NCI-H345 (cell line): ENCODE measurements at regions not wholly inside any gene's neighbourhood (a gene's known extent, or its start where the extent isn't known, plus 50 kb on each side); places are given as distances from the start of the nearest gene placed in this dataset.

Experiments
- DNase-seq: peaks from one replicate; lab custom pipeline; 2025; lab: John Stamatoyannopoulos, UW

DNA sequence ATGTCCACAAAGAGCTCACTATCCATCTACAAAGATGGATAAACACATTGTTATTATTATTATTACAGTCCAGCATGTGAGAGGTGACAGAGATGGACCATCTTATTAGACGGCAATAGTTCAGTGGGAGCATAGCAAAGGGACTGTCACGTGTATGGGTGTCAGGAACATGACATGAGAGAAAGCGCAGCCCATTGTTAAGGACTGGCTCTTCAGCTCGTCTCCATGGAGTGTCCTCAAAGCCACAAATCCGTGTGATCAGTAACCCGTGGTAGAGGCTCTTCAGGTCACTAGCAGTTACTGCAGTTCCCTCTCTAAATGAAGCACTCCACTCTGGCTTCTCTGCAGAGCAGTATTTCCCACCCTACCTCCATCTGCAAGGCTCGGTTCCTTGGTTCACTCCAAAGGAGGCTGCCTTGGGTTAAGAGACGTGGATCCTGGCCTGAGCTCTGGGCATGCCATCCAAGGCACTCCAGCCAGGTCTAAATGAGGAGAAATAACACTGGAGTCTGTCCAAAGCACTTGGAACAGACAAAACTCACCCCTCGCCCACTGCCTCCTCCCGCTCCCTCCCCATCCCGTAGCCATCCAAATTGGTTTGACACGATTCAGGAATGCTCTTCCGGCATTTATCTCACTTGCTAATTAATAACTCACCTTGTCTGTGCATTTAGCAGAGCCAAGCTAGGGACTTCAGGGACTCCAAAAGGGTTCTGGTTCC lies 122.3 kb upstream of the WWC1 start:
- no peak for DNase-seq

DNA sequence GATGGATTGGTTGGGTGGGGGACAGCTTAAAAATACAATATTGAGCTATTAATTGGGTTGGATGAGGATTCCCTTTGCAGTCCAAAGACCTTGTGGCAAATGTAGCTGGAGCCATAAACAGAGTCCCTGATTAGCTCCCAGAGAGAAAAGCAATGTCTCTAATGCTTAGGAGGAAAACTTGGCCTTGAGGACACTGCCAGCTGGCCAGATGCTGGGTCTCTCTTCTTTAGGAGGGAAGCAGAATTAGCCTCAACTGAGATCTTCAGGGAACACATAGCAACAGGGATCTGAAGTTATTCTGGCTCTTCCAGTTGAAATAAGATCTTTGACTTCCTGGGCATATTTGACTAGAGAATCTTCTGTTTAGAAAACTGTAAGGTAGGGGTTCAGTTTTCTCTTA lies 121.7 kb upstream of the WWC1 start:
- no peak for DNase-seq

DNA sequence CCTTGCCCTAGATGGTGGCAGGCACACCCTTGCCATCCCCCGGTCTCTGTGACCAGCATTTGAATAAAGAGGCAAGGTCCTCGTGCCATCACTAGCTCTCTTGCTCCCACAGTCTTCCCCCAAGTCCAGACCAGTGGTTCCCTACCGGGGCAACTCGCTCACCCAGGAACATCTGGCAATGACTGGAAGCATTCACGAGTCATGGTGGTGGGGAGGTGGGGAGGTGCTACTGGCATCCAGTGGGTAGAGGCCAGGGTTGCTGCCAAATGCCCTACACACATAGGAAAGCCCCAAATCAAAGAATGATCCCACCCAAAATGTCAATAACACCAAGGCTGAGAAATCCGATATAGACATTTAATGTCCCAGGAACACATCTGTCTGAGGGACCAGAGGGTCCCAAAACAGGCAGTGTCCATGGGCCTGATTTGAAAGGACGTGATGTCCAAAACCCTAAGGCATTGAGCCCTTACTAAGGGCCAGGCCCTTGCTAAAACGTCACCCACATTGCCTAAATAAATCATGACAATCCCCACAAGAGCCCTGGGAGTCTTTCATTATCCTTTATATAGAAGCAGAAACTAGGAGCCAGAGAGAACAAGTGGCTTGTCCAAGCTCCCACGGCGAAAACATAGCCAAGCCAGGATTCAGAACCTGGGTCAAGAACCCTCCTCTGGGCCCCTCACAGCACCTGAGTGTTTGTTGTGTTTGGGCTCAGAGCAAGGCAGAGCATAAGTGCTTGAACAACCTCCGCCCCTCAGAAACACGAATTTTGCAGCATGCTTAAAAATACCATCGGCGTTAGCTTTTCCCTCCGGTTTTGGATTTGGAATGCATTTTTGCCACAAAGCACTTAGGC lies 119.3 kb upstream of the WWC1 start:
- no peak for DNase-seq

DNA sequence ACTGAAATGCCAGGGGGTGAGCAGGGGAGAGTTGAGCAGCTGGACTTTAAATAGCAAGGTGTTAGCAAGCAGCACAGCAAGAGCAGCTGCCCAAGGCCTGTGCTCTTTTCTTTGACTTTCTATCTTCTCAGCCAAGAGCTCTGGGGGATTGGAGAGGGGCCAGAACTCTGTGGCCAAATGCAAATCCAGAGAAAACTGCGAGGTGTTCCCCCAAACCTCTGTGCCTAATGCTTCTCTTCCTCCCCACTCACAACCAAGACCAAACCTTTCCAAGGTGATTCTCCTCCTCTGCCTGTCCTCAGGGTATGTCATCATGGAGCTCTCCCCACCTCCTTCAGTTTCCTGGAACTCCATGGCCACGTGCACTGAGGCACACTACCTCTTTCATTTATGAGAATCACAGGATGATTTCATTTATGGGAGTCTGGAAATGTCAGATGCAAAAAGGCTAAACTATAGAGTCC lies 118.7 kb upstream of the WWC1 start:
- DNase-seq = no peak

DNA sequence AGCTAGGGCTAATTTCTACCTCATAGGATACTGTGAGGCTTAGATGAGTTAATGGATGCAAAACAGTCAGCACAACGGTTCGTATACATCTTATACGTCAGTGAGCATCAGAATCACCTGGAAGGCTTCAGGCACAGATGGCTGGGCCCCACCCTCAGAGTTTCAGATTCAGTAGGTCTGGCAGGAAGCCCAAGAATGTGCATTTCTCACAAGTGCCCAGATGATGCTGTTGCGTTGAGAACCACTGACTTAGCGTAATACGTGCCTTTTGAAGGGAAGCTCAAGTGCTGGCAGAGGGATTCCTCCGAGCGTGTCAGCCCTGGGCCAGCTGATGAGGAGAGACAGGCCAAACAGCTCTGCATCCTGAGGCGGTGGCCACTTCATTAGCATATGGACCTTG lies 117.1 kb upstream of the WWC1 start:
- DNase-seq = no peak

DNA sequence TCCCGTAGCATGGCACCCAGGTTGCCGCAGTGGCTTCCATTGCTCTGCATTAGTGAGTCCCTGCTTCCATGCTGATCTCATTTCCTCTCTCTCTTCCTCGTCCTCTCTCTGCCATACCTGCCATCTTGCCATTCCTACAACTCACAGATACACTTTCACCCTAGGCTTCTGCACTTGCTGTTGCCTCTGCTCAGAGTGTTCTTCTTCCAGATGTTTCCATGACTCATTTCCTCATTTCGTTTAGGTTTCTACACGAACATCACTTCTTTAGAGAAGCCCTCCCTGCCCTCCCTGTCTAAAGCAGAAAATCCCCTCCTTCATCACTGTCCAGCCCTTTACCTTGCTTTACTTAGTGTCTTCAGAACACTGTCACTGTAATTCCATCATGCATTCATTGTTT lies 115.2 kb upstream of the WWC1 start:
- DNase-seq = no peak

DNA sequence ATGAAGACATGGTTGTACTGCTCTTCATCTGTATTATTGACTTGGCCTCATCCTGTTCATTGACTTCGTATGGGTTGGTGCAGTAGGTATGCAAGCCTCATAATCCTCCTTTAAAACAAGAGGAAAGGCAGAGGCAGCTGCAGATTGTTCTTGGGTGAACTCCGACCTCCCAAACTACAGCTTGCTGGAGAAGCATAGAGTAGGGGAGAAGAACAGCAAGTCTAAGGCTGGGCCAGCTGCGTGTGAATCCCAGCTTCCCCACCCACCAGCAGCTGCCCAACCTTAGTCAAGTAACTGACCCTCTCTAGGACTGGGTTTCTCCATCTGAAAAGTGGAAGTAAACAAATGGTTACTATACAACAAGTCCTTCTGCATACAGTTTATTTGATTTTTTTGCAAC lies 114.5 kb upstream of the WWC1 start:
- DNase-seq = no peak

DNA sequence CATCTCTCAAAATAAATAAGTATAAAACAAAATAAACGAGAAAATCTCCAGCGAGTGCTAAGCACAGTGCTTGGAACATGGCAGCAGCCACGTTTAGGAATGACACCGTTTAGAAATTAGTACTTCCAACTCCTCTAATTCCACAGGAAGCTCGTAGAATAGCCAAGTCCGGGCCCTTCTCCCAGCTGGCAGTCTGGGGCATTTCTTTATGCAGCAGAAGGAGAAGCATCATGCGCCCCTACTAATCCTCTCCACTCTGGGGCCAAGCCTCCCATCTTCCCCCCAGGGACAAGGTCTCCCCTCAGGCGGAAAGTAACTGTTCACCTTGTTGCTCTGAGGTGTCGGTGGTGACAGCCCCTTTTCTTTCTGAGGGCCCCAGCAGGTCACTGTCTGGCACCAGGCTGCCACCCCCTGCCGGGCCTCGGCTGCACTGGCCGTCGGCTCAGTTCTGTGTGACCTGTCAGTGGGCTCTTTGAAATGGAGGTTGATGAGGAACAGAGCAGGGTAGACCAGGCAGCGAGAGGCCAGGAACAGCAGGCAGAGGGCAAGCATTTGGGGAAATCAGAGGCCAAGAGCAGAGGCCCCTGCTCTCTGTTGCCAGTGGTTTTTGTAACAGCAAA lies 113.5 kb upstream of the WWC1 start:
- DNase-seq = no peak

DNA sequence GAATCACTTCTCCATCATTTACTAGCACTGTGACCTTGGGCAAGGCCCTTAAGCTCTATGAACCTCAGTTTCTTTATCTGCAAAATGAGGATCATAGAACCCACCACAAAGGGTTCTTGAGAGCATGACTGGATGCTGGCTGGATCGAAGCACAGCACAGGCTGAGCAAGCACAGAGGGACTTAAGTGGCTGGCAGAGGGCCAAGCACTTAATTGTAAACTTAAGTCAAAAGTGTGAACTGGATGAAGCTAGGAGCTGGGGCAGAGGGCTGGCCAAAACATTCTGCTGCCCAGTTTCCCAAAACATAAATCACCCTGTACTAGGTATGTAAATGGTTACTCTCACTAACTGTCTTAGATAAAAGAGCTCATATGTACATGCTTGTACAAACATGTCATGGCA lies 112.3 kb upstream of the WWC1 start:
- DNase-seq = no peak

DNA sequence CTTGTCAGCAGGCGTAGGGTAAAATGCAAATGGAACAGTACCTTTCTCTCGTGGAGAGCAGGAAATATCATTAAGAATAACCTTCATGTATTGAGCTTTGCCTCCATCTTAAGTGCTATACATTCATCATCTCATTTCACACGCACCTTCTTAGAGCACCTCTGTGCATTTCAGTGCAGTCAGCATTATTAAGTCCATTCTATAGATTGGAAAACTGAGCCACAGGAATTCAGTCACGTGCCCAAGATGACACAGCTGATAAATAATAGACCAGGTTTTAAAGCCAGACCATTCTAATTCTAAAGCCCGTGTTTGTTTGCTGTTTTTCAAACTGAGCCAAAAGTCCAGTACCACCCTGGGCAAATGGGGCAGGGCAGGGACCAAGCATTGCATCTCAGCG lies 109.2 kb upstream of the WWC1 start:
- DNase-seq = no peak

DNA sequence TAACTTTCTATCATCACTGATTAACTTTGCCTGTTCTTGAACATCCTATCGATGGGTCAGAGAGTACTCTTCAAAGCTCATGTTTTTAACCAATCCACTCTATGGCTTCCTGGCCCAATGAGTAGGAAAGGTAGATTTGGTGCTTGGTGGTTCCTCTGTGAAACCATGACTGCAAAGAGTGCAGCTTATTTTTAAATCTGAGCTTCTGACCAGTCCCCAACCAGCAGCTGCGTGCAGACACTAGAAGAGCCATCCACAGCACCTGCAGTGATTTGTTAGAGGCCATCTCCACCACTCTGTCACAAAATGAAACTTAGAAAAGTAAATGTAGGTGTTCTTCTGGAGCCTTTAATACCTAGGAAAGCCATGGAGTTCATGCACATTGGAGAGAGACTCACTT lies 107.3 kb upstream of the WWC1 start:
- no peak for DNase-seq

DNA sequence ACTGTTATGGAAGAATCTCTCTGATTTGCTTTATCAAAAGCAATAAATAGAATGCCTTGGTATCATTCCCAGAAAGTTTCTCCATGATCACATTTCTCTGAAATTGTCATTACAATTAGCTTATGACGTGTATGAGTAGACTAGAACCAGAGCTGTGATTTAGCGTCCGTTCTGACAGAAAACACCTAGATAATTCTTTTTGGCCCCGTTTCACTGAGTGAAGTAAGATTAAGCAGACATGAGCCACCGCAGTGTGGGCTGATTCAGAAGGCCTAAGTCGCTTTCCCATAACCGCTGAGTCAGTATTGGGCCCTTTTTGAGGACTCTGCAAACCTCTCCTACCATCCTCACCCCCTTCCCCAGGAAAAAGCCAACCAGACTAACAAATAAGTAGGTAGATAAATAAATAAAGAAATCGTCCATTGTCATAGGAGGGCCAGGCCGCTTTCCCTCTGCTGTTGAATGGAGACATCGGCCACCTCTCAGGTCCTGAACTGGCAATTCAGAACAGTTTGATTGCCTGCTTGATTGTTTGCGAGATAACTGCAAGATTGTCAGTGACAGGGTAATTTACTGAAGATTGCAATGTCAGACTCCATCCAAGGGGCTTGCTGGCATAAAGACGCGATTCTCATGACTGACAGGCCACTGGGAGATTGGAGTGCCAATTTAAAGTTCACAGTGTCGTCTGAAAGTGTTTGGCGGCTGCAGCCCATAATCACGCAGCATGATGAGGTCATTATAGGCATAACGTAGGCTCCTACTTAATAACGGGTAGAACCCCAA lies 105.0 kb upstream of the WWC1 start:
- DNase-seq = no peak

DNA sequence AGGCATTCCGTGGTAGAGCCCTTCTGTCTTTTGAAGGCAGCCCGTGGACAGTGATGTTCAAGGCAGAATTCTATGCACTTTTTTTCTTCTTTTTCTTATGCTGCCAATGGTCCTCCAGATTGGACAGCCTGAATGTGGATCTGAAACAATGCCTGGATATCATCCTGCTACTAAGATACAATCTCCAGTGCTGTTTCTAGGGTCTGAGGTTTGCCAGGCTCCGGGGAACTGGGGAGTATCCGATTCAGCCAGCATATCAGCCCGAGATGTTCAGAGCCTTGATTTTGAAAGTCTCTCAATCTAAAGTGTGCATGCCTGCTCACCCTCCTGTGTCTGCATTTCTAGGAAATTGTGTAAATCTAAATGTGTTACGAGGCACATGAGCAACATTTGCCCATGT lies 103.8 kb upstream of the WWC1 start:
- DNase-seq = no peak

DNA sequence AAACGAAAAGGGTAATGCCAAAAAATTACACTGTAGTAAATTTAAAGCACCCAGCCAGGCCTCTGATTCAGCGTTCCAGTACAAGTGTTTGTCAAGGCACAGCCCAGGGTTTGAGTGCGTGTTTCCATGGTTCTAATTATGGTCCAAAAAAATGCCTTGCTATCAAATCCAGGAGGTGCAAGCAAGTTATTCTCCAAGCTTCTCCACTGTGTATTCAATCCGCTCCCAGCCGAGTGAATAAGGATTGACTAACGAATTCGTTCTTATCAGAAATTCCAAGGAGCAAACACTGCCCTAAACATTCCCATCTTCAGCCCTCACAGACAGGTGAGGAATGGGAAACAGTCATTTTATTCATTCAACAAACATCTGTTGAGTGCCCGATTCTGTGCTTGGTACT lies 103.3 kb upstream of the WWC1 start:
- no peak for DNase-seq

DNA sequence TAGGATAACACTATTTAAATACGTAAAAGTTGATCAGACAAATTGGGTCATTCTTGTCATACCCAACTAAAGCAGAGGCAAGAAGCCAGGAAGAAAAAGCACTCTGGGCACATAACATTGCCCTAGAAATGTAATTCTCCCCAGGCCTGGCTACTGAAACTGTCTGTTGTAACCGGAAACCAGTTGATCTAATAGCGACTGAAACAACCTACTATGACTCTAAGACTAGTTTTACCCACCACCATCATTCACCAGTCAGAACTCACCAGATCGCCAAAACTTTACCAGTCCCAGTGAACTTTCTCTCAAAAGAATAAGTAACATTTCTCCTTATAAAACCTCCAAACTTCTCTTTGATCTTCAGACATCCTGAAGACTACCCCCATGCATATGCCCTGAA lies 99.3 kb upstream of the WWC1 start:
- DNase-seq = no peak

DNA sequence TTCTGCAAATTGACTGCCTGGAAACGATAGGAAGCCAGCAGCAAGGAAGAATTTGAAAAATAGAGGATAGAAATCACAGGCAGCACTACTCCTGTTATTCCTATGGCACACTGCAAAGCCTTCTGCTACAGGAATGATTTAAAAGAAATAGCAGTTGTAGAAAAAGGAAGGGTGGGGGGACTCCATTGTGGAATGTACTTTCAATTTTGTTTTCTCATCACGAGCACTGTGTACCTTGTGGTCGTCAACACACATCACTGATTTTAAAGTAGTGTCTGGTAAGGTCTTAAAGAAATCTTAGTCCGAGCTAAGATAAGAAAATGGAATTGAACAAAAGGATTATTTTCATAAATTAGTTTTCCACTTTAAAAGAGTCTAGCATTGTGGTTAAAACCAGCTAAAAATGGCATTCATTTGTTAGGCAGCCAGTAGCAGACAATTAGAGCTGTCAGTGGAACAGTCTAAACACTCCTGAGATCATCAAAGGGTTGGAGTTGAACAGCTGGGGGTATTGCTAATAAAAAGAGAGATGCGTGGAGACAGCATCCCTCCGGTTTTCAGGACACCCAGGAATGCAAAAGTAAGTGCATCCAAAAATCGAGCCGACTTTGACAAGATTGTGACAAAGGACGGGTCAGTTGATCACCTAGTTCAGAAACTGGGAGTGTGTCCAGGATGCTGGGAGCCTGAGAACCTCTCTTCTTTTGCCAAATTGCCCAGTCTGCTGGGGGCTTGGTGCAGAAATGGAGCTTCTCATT lies 97.8 kb upstream of the WWC1 start:
- DNase-seq = no peak

DNA sequence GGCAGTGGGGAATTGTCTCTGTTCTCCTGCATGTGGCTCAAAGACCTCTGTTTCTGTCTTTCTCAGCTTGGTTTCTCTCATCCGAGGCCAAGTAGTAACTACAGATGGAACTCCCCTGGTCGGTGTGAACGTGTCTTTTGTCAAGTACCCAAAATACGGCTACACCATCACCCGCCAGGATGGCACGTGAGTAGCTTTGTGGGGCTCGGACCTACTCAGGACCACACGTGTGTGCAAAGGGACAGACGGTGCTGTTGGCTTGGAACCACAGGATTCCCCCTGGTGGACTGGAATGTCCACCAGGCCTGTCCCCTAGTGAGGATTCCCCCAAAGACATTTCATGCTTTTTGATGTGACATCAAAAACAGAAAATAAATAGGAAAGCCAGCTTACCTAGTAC lies 96.3 kb upstream of the WWC1 start:
- DNase-seq = no peak

DNA sequence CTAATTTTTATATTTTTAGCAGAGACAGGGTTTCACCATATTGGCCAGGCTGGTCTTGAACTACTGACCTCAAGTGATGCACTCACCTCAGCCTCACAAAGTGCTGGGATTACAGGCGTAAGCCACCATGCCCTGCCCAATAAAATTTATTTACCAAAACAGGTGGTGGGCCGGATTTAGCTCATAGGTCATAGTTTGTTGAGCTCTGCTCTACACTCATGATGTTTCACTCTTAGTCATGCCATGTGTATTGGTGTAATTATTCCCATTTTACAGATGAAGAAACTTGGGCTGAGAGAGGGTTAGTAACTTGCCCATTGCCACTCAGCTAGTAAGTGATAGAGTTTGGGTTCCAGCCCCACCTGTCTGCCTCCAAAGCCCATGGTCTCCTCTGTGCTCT lies 93.1 kb upstream of the WWC1 start:
- DNase-seq = no peak

DNA sequence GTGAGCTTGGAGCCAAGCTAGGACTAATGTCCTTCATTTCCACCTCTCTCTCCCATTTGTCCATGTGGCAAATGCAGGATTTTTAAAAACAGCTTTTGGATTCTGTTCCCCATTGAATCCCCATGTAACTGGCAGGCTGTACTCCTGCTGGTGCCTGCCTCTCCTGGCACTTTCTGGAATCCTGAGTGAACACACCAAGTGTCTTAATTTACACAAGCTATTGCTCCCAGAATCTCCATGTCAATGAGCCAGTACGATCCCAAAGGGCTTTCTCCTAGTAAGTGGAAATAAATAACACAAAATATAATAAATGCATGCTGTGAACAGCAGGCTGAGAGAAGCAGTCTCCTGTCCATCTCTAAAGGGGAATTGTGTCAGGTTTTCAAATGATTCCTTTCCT lies 88.4 kb upstream of the WWC1 start:
- DNase-seq = no peak

DNA sequence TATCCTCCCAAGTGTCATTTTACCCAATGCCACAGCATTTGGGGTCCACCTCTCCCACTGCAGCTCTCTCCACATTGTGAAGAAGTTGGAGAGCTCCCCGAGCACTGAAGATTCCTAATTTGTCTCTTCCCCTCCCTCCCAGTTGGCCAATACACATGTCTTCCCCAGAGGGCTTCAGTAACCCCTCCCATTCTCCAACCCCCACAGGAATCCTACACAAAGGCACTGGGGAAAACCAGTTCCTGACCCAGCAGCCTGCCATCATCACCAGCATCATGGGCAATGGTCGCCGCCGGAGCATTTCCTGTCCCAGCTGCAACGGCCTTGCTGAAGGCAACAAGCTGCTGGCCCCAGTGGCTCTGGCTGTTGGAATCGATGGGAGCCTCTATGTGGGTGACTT lies 87.3 kb upstream of the WWC1 start:
- DNase-seq = no peak

DNA sequence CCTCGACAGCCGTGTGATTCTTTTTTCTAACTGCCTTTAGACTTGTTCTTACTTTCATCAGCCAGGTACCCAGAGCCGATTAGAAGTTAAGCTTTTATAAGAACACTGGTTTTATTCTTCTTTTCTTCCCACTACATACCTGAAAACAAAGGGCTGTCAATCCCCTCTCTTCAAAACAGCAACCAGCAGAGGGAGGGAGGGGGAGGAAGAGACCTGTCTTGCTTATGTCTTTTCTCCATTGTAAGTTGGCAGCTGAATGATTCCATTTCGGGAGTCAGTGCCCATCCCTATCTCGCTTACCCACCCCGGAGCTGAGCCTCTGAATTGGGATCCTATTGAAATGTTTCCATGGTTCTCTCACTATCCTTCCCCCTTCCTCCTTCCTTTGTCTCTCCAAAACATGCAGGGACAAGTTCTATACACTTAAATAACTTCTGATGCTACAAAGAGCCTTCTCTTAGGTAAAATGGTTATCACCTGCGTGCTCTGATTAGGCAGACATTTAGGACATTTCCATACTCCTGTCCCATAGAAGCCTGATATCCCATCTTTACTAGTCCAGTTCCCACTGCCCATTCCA lies 83.9 kb upstream of the WWC1 start:
- no peak for DNase-seq
